ENCODE measurements at regions not wholly inside any gene's neighbourhood (a gene's known extent, or its start where the extent isn't known, plus 50 kb on each side); places are given as distances from the start of the nearest gene placed in this dataset.

GRCh38 chr7:109127145-109127544, 557.5 kb downstream of the DNAJB9 start:
- no peak for DNase-seq

GRCh38 chr7:109131141-109131540, 561.5 kb downstream of the DNAJB9 start:
- DNase-seq (no peak), ATAC-seq (no peak)

More at GRCh38 chr7:109127145-109127544, 557.5 kb downstream of the DNAJB9 start:
- ATAC-seq, result no peak

GRCh38 chr7:109136893-109137292, 567.2 kb downstream of the DNAJB9 start:
- no peak for DNase-seq
- no peak for ATAC-seq

- DNase-seq (no peak), ATAC-seq (no peak)
These were observed 585.1 kb downstream of the DNAJB9 start for GRCh38 chr7:109154748-109155147.

GRCh38 chr7:109158246-109158645, 588.6 kb downstream of the DNAJB9 start:
- no peak for ATAC-seq
- no peak for DNase-seq

- no peak for ATAC-seq
- no peak for DNase-seq
These were observed 607.0 kb downstream of the DNAJB9 start for GRCh38 chr7:109176661-109177060.

GRCh38 chr7:109178342-109178741, 608.7 kb downstream of the DNAJB9 start:
- DNase-seq (no peak), ATAC-seq (no peak)

GRCh38 chr7:109179601-109180000, 609.9 kb downstream of the DNAJB9 start:
- ATAC-seq (no peak), DNase-seq (no peak)

GRCh38 chr7:109190766-109191398, 621.2 kb downstream of the DNAJB9 start:
- ATAC-seq, result no peak
- no peak for DNase-seq

- no peak for DNase-seq
These were observed 636.5 kb downstream of the DNAJB9 start for GRCh38 chr7:109206196-109206595.

GRCh38 chr7:109213081-109213480, 643.4 kb downstream of the DNAJB9 start:
- DNase-seq, result no peak
- ATAC-seq, result no peak

More at GRCh38 chr7:109206196-109206595, 636.5 kb downstream of the DNAJB9 start:
- ATAC-seq, result no peak

- DNase-seq (no peak), ATAC-seq (no peak)
These were observed 645.7 kb downstream of the DNAJB9 start for GRCh38 chr7:109215341-109215740.

- no peak for ATAC-seq
- no peak for DNase-seq
These were observed 654.4 kb downstream of the DNAJB9 start for GRCh38 chr7:109224100-109224499.

GRCh38 chr7:109226699-109227098, 657.0 kb downstream of the DNAJB9 start:
- DNase-seq (no peak), ATAC-seq (no peak)

- ATAC-seq, result no peak
These were observed 665.6 kb downstream of the DNAJB9 start for GRCh38 chr7:109235316-109235715.

GRCh38 chr7:109246330-109247077, 676.8 kb downstream of the DNAJB9 start:
- no peak for ATAC-seq
- no peak for DNase-seq

More at GRCh38 chr7:109235316-109235715, 665.6 kb downstream of the DNAJB9 start:
- DNase-seq, result no peak

GRCh38 chr7:109256762-109257560, 687.3 kb downstream of the DNAJB9 start:
- ATAC-seq (no peak), DNase-seq (no peak)

- DNase-seq, result no peak
- no peak for ATAC-seq
These were observed 689.5 kb downstream of the DNAJB9 start for GRCh38 chr7:109259151-109259550.

GRCh38 chr7:109261781-109262180, 692.1 kb downstream of the DNAJB9 start:
- no peak for ATAC-seq

GRCh38 chr7:109266610-109267009, 696.9 kb downstream of the DNAJB9 start:
- DNase-seq, result no peak
- no peak for ATAC-seq

More at GRCh38 chr7:109261781-109262180, 692.1 kb downstream of the DNAJB9 start:
- no peak for DNase-seq

GRCh38 chr7:109276348-109276747, 706.7 kb downstream of the DNAJB9 start:
- ATAC-seq (no peak), DNase-seq (no peak)

GRCh38 chr7:109282726-109283125, 713.1 kb downstream of the DNAJB9 start:
- DNase-seq (no peak), ATAC-seq (no peak)

GRCh38 chr7:109284943-109285342, 715.3 kb downstream of the DNAJB9 start:
- ATAC-seq, result no peak
- DNase-seq, result no peak

All from stimulated activated naive CD8-positive, alpha-beta T cell treated with anti-CD3 and anti-CD28 coated beads, Interleukin-15, Interleukin-2, amounts not matched to agents 100 U/mL and 50 U/mL, for 24 hours (primary cell).